Panc1 (cell line): ENCODE measurements at regions not wholly inside any gene's neighbourhood (a gene's known extent, or its start where the extent isn't known, plus 50 kb on each side); places are given as distances from the start of the nearest gene placed in this dataset.

ENCODE experiments used
- ATAC-seq: fragments of 200-7000 bp; cut with Tn5 transposase; 2 replicates; pipeline ENCODE4 v1.9.1; 2020; ENCODE audit warnings: mild to moderate bottlenecking, moderate library complexity
- BruUV-seq: library from RNA; stranded (reverse); fragments of 400-500 nt; replicated peaks from 2 replicates; lab custom pipeline; 2021; lab: Mats Ljungman, UMichigan
- CTCF ChIA-PET: fragments of 300-600 bp; sonication (Branson Sonifier 250); formaldehyde crosslinking; loops from one replicate; lab custom pipeline; 2022; ENCODE audit warnings: antibody characterized with exemption; lab: Charles Lee
- POLR2A ChIA-PET: fragments of 300-600 bp; sonication (Branson Sonifier 250); formaldehyde crosslinking; loops from one replicate; lab custom pipeline; 2022; ENCODE audit warnings: antibody characterized with exemption; lab: Charles Lee
- DNase-seq: peaks from one replicate; pipeline ENCODE4 v3.0.0-alpha.2; 2010; ENCODE audit warnings: low read depth, low spot score
- H3K27ac ChIP-seq: 2 replicates; pipeline ENCODE4 v1.5.1; 2011; ENCODE audit warnings: mild to moderate bottlenecking, low read length, inconsistent platforms
- H3K27me3 ChIP-seq: fragments of 200-500 bp; sonication (Bioruptor generic); 2 replicates; pipeline ENCODE4 v1.6.0; 2014; ENCODE audit warnings: low read length, inconsistent platforms; ENCODE audit not compliant: control insufficient read depth, insufficient read depth
- H3K36me3 ChIP-seq: fragments of 200-500 bp; sonication (Bioruptor generic); 2 replicates; pipeline ENCODE4 v1.5.1; 2014; ENCODE audit warnings: inconsistent platforms, mild to moderate bottlenecking, low read length, moderate library complexity; ENCODE audit not compliant: control insufficient read depth, insufficient read depth
- H3K4me1 ChIP-seq: 2 replicates; pipeline ENCODE4 v1.5.1; 2011; ENCODE audit warnings: inconsistent platforms, mild to moderate bottlenecking, low read length, moderate library complexity; ENCODE audit not compliant: control insufficient read depth, insufficient read depth
- H3K4me3 ChIP-seq, 2 experiments: 2 replicates each; pipeline ENCODE4 v1.5.1; 2011 to 2012; ENCODE audit warnings: low read depth in 2 of 2, low read length in 2 of 2, mild to moderate bottlenecking in 2 of 2, inconsistent platforms in 1 of 2, moderate library complexity in 1 of 2
- H3K9me3 ChIP-seq: fragments of 200-500 bp; sonication (Bioruptor generic); 2 replicates; pipeline ENCODE4 v1.5.1; 2014; ENCODE audit warnings: low read depth, mild to moderate bottlenecking, inconsistent platforms, low read length, moderate library complexity; ENCODE audit not compliant: control insufficient read depth, insufficient read depth
- POLR2AphosphoS5 ChIP-seq: IDR thresholded peaks from 2 replicates; pipeline ENCODE4 v1.6.1; 2012; ENCODE audit warnings: mild to moderate bottlenecking, low read depth, low read length, moderate library complexity
- in situ Hi-C: cut with HindIII; loops from 2 replicates; pipeline ENCODE4 v1.10.0; 2016; ENCODE audit warnings: low sequenced_read_pairs, low pct_unique_long_range_greater_than_20kb
- intact Hi-C: fragments of 100-400 bp; cut with micrococcal nuclease; formaldehyde crosslinking; loops from one replicate; pipeline ENCODE4 v1.10.0; 2022; ENCODE audit not compliant: unreplicated experiment
- TF ChIP-seq, protein P1 (sequence below), 2 experiments: IDR thresholded peaks; 2 replicates each; pipeline ENCODE4 v1.6.1; 2011 to 2012; ENCODE audit warnings: low read depth in 2 of 2, control low read depth in 1 of 2, low read length in 1 of 2, mild to moderate bottlenecking in 1 of 2, moderate library complexity in 1 of 2; ENCODE audit not compliant: insufficient read depth in 1 of 2
- TF ChIP-seq, protein P2 (sequence below): fragments of 450-650 bp; IDR thresholded peaks from 2 replicates; pipeline ENCODE4 v1.5.1; 2017; ENCODE audit warnings: mild to moderate bottlenecking

- ChIA-PET CTCF (no interaction called here), POLR2A (no interaction called here)
- H3K4me1 ChIP-seq, result no peaks in the 10 kb centered on the region
- in situ Hi-C loops (no loop called here), intact Hi-C loops (loop anchor here (10.0 kb wide), 1 partner anchor 282 kb away; no protein-coding TSS in a partner anchor)
- no peaks in the 10 kb centered on the region for H3K36me3 ChIP-seq
- no peak overlapping the region for H3K4me3 ChIP-seq
- ATAC-seq, result no peak
- DNase-seq, result no peak
- no TSS peak for BruUV-seq
- no peaks in the 10 kb centered on the region for H3K27me3 ChIP-seq
- no peak overlapping the region for H3K27ac ChIP-seq
- no peaks in the 10 kb centered on the region for H3K9me3 ChIP-seq
- no peak for TF ChIP-seq POLR2AphosphoS5
- TF ChIP-seq, protein P1, sequence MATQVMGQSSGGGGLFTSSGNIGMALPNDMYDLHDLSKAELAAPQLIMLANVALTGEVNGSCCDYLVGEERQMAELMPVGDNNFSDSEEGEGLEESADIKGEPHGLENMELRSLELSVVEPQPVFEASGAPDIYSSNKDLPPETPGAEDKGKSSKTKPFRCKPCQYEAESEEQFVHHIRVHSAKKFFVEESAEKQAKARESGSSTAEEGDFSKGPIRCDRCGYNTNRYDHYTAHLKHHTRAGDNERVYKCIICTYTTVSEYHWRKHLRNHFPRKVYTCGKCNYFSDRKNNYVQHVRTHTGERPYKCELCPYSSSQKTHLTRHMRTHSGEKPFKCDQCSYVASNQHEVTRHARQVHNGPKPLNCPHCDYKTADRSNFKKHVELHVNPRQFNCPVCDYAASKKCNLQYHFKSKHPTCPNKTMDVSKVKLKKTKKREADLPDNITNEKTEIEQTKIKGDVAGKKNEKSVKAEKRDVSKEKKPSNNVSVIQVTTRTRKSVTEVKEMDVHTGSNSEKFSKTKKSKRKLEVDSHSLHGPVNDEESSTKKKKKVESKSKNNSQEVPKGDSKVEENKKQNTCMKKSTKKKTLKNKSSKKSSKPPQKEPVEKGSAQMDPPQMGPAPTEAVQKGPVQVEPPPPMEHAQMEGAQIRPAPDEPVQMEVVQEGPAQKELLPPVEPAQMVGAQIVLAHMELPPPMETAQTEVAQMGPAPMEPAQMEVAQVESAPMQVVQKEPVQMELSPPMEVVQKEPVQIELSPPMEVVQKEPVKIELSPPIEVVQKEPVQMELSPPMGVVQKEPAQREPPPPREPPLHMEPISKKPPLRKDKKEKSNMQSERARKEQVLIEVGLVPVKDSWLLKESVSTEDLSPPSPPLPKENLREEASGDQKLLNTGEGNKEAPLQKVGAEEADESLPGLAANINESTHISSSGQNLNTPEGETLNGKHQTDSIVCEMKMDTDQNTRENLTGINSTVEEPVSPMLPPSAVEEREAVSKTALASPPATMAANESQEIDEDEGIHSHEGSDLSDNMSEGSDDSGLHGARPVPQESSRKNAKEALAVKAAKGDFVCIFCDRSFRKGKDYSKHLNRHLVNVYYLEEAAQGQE (IDR thresholded peaks at IDR 0.05; ENCODE audit: insufficient read depth in 1 of 2, low read depth in 2 of 2, low read length in 1 of 2), result no peak
These were observed 58.6 kb downstream of the LIG4 start for GRCh38 chr13:108156749-108157148.

GRCh38 chr13:108155185-108156106 is 59.9 kb downstream of the LIG4 start:
- CTCF ChIA-PET, result no interaction called here
- DNase-seq (peak; percentile 20), ATAC-seq (no peak)
- Histone ChIP-seq H3K27me3 (no peaks in the 10 kb centered on the region), H3K4me3 (no peak overlapping the region), H3K4me1 (no peaks in the 10 kb centered on the region), H3K27ac (no peak overlapping the region), H3K36me3 (no peaks in the 10 kb centered on the region), H3K9me3 (no peaks in the 10 kb centered on the region)
- TF ChIP-seq, protein P1 (IDR thresholded peaks at IDR 0.05; ENCODE audit: insufficient read depth in 1 of 2, low read depth in 2 of 2, low read length in 1 of 2), result no peak
- TF ChIP-seq, protein P2, sequence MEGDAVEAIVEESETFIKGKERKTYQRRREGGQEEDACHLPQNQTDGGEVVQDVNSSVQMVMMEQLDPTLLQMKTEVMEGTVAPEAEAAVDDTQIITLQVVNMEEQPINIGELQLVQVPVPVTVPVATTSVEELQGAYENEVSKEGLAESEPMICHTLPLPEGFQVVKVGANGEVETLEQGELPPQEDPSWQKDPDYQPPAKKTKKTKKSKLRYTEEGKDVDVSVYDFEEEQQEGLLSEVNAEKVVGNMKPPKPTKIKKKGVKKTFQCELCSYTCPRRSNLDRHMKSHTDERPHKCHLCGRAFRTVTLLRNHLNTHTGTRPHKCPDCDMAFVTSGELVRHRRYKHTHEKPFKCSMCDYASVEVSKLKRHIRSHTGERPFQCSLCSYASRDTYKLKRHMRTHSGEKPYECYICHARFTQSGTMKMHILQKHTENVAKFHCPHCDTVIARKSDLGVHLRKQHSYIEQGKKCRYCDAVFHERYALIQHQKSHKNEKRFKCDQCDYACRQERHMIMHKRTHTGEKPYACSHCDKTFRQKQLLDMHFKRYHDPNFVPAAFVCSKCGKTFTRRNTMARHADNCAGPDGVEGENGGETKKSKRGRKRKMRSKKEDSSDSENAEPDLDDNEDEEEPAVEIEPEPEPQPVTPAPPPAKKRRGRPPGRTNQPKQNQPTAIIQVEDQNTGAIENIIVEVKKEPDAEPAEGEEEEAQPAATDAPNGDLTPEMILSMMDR, result peak; percentile 74
- POLR2A ChIA-PET, result no interaction called here
- in situ Hi-C loops, result no loop called here
- BruUV-seq, result no TSS peak
- intact Hi-C loops, result loop anchor here (1.0 to 10.0 kb wide), 2 partner anchors 281 to 950 kb away; no protein-coding TSS in a partner anchor
